Nucleus accumbens (tissue), 56 donors: ENCODE measurements at regions not wholly inside any gene's neighbourhood (a gene's known extent, or its start where the extent isn't known, plus 50 kb on each side); places are given as distances from the start of the nearest gene placed in this dataset.
"Not testable (repeated sequence)": the region's sequence is repeated elsewhere in the genome, so short reads cannot be mapped to it uniquely, and the experiment has no call there.

ENCODE experiments used
- DNase-seq, 56 donors: peaks; one replicate each; lab custom pipeline; 2025; lab: John Stamatoyannopoulos, UW

DNA sequence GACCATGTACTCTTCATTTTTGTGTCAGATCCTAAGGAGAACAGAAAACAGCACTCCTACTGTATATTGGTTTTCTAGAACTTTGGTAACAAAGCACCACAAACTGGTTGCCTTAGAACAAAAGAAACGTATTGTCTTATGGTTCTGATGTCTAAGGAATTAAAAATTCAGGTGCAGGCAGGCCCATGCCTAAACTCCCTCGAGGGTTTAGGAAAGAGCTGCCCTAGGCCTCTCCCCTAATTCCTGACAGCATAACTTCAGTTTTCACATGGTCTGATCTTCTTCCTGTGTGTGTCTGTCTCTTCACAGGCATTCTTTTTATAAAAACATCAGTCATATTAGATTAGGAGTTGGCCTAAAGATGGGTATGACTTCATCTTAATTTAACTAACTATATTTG, 1093.6 kb downstream of the TECRL start:
- no peak for DNase-seq

DNA sequence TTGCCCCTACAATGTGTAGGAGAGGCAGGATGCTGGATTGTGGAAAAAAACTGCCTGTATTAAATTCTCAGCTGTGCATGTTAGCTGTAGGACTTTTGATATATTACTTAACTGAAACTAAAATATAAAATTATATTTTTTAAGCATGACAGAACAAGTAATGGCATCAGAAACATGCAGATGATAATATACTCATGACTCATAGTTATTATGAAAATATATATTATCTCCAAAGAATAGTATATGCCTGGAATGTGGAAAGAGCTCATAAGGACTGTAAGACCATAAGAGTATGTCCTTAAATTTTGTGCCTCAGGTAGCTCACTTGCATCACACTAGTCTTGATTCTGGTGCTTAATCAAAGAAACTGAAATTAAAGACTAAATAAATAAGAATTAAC, 1100.6 kb downstream of the TECRL start:
- no peak for DNase-seq

DNA sequence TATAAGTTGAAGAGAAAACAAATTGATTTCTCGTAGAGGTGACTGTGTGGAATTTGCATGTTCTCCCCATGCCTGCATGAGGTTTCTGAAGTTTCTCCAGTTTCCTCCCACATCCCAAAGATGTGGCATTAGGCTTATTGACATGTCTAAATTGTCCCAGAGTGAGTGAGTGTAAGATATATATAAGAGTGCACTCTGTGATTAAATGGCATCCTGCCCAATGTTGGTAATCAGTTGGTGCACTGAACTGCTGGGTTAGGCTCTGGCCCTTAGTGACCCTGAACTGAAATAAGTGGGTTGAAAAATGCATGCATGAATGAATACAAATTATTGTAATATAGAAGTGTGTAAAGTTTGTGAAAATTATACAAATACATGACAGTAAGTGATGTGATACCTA, 1106.5 kb downstream of the TECRL start:
- no peak for DNase-seq

DNA sequence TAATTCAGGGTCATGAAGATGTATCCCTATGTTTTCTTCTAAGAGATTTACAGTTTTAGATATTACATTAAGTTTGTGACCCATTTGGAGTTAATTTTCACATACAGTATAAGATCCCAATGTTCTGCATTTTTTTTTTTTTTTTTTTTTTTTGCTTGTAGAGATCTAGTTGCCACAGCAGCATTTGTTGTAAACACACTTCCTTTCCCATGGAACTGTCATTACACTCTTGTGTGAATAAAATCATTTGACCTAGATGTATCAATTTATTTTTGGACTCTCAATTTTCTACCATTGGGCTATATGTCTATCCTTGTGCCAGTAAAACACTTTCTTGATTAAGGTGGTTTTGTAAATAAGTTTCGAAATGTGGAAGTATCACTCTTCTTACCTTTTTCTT, 1107.2 kb downstream of the TECRL start:
- DNase-seq, result no peak

DNA sequence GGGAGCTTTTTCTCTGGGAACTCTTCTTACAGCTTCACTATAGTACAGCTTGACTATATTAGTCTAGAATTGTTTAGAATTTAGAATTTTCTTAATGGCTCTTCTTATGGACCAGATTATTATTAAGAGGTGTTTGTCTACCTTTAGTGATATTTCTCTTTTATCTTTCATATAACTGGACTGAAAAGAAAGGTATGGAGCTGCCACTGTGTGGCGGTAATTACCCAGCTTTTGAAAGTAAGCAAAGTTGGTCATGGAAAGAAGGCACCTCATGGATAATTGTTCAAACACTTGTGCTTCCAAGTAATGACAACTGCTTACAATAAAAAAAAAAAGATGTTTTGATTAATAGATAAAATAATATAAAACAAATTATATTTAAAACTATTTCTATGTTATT, 1112.5 kb downstream of the TECRL start:
- no peak for DNase-seq

DNA sequence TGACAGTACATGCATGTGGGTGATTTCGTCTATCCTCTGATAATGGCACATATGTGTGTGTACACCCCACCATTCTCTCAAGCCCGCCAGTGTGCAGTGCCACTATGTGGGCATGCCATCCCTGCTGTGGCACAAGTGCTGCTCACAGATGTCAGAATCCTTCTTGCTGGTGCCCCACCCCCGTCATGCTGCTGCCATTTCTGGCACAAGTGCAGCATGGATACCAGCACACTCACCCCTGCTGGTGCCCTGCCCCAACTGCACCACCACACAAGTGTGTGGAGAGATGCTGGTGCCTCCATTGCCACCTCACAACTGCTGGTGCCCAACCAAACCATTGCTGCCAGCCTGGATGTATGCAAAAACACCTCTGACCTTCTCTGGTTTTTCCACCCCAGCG, 1133.8 kb downstream of the TECRL start:
- no peak for DNase-seq

DNA sequence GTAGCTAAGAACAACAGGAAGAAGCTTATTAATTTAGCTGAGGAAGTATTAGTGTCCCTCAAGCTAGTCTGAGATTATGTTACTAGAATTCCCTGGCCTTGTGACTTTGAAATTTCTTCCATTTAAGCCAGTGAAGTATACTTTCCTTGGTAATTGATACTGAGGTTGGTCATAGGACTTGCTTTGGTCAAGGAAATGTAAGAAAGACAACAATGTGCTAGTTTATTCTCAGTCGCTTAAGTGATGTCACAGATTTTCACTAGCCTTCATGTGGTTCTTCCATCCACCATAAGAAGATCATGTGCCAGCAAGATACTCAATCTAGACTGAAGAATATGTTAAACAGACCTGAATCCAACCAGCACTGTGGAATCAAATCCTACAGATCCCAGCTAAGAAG, 1140.1 kb downstream of the TECRL start:
- DNase-seq, result no peak

DNA sequence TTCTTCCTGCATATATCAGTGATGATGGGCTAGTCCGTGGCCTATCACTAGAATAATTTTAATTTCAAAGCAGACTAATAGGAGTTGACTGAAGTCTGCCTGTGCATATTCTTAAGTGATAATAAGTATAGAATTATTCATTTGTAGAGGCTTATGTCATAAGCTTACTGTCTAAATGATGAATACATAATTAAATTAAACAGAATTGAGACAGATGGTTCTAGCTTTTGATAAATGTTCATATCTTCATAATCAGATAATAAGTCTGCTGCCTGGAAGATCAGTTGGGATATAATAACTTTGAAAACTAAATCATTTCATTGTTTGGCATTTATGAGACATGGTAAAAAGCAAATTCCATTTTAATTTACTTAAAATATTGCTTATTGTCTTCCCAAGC, 1175.6 kb downstream of the TECRL start:
- no peak for DNase-seq

DNA sequence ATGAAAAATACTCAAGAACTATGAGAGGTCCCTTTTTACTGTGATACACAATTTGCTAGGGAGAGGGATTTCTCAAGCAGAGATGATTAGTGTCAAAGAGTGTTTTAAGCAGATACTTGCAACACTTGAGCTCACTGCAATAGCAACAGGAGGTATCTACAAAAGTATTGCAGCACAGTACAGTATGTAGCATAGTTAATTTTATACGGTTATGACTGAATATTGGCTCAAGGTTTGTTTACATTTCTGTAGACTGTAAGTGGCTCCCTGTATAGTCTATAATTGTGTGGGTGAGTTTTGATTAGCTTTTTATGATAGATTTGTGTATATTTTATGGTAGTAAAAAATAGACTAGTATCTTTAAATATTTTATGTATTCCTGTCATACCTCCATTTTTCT, 1177.2 kb downstream of the TECRL start:
- no peak for DNase-seq

DNA sequence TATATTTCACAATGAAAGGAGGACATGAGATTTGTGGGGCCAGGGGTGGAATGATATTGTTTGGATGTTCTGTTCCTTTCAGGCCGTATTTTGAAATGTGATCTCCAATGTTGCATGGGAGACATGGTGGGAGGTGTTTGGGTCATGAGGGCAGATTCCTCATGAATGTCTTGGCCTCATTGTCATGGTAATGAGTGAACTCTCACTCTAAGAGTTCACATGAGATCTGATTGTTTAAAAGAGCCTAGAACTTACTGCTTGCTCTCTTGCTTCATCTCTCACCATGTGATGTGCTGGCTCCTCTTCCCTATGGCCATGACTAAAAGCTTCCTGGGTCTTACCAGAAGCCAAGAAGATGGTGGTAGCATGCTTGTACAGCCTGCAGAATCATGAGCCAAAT, 1183.0 kb downstream of the TECRL start:
- DNase-seq, result no peak

DNA sequence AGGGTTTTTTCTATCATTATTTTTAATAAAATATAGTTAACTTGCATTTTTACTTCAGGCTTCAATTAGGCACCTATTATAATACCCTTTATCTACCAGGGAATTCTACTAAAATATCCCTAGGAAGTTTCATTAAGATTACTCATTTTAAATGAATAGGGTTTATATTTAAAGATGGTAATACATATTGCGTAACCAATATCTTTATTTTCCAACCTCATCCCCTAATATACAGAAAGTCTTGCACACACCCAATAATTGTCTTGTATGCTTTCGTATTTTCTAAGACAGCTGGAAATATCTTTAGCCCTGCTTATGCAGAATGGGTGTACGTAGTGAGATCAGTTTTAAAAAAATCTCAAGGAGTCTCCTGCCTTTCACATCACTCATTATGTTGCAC, 1186.8 kb downstream of the TECRL start:
- no peak for DNase-seq

DNA sequence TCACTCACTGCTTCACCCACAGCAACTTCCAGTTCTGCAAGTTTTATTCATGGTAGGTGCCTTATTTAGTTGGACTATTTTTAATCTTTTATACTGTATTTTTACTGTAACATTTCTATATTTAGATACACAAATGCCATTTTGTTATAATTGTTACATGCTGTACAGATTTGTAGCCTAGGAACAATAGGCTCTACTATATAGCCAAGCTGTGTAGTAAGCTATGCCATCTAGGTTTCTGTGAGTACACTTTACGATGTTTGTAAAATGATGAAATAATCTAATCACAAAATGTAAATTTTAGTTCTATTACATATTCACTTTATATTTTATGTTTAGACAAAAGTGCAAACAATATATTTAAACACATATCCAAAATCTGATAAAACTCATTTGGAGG, 1187.8 kb downstream of the TECRL start:
- no peak for DNase-seq

DNA sequence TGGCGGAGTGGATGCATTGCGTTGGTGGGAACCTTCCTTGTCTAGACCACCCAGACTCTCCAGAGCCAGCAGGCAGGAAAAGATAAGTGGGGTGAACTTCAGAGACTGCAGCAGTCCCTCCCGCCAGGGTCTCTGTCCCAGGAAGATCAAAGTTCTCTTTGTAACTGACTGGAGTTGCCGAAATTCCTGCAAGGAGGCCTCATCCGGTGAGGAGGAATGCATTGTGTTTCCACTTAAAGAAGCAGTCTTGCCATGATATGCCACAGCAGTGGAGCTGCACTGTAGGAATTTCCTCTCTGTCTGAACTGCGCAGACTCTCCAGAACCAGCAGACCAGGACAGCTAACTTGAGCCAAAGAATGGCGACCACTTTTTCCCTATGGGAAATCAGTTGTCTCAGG, 1190.4 kb downstream of the TECRL start:
- no peak for DNase-seq

DNA sequence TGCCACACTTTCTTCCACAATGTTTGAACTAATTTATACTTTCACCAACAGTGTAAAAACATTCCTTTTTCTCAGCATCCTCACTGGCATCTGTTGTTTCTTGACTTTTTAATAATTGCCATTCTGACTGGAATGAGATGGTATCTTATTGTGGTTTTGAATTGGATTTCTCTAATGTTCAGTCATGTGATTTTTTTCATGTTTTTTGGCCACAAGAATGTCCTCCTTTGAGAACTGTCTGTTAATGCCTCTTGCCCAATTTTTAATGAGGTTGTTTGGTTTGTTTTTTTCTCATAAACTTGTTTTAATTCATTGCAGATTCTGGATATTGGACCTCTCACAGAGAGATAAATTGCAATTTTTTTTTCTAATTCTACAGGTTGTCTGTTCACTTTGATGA, 1195.2 kb downstream of the TECRL start:
- no peak for DNase-seq

DNA sequence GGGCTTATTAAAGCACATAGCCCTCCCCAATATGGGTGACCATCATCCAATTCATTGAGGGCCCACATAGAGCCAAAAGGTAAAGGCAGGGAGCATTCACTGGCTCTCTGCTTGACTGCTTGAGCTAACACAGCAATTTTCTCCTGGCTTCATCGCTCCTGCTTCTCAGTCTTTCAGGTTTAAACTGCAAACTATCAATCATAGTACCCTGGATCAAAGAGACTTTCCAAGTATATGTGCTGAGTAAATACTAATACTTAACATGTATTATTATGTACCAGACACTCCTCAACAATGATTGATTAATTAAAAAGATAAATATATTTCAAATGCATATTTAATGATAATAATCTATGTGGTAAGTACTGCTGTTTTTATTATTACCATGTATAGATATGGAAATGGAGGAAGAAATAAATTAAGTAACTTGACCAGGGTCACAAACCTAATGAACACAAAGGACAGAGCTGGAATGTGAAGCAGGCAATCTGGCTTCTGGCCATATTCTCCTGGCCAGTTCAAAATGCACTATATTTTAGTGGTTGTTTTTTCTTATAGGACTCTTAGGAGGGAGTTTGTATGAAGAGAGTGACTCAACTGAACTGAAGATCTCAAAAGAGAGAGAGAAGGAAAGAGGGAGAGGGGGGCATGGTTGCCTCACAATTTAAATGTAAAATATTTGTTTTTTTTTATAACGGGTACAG, 1197.3 kb downstream of the TECRL start:
- no peak for DNase-seq

DNA sequence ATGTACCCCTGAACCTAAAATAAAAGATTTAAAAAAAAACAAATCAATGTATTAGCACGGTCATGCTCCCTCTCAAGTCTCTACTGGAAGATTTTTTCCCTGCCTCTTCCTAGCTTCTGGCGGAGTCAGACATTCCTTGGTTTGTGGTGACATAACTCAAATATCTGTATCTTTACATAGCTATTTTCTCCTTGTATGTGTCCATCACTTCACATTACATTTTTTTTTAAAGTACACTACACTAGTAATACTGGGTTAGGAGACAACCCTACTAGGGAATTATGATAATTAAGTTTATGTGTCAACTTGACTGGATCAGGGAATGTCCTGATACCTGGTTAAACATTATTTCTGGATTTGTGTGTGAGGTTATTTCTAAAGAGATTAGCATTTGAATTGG, 1197.9 kb downstream of the TECRL start:
- no peak for DNase-seq

DNA sequence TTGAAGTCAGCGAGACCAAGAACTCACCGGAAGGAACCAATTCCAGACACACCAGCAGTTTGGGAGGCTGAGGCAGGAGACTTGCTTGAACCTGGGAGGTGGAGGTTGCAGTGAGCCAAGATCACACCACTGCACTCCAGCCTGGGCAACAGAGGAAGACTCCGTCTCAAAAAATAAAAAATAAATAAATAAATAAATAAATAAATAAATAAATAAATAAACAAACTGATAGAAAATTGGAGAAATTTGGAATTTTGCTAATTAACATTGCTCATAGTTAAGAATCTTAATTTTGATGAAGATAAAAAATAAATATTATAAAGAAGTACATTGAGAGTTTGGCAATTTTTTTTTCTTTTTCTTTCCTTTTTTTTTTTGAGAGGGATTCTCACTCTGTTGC, 1216.2 kb downstream of the TECRL start:
- DNase-seq, result not testable (repeated sequence)

DNA sequence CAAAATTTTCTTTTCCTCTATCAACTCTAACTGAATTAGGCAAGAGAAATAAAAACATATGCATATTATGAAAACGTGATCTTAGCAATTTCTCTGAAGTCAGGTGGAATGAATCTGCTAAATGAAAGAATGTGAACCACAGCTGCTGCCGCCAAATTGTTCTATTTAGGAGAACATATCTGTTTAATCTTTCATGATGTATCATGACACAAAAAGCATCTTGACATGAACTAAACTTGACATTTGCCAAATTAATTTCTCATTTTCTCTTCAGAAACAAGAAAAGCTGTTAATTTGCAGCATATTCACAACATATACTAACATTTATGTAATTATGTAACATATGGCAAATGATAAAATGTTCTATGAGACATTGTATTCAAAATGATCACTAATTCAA, 1237.9 kb downstream of the TECRL start:
- DNase-seq, result no peak

DNA sequence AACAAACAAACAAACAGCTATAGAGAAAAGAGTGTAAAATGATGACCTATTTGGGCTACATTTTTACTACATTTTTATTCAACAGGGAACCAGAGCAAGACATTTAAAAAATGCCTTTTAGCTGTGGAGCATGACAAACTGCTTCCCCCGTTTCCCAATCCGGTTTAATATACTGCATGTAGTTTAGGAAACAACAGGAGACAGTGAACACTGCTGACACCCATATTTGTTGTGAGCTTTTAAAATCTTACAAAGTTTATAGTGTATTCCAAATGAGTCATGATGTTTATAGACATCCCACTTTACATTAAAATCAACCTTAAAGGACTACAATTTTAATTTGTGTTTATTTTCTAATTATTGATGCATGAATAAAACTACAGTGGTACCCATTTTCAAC, 1238.3 kb downstream of the TECRL start:
- no peak for DNase-seq

DNA sequence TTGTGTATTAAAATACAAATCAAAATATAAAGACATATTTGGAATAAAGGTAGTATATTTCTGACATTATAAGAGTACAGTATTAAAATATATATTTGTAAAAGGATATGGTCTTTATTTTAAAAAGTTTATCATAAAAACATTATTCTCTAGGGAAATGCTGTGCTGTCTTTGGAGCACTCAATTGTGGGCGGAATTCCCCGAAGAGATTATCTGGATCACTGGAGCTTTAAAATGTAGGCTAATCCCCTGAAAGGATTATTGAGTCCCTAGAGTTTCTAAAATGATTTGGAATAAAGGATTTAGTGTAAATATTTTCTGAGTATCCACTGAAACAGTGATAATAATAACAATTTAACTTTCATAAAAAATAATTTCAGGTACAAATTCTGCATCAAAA, 1239.4 kb downstream of the TECRL start:
- DNase-seq, result no peak

DNA sequence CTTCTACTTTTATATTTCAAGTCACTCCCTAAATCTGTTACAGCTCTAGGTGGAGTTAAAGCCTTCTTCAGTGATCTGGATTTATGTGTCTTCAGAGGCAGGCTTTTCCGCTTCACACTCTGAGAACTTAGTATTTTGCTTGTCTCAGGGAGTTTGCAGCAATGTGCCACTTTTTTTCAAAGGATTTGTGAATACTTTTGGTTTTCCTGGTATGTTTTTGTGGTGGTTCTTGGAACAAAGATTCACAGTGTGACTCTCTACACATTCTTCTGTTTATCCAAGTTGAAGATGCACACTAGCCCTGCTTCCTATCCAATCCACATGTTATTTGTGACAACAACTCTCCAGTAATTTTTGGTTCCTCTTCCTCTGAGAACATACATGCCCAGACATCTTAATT, 1253.7 kb downstream of the TECRL start:
- DNase-seq, result no peak

DNA sequence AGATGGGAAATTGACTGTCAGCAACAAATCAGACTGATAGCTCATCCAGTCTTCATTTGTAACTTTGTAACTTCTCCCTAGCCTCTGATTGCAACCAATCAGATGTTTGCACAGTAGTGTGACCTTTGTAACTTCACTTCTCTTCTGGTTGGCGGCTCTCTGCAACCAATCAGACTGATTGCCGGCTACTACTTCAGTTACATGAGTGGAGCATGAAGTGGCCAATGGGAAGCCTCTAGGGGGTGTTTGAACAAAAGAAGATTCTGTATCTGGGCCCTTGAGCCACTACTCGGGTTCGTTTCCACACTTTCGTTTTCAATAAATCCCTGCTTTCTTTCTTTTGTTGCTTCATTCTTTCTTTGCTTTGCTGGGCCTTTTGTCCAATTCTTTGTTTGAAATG, 1285.8 kb downstream of the TECRL start:
- no peak for DNase-seq

DNA sequence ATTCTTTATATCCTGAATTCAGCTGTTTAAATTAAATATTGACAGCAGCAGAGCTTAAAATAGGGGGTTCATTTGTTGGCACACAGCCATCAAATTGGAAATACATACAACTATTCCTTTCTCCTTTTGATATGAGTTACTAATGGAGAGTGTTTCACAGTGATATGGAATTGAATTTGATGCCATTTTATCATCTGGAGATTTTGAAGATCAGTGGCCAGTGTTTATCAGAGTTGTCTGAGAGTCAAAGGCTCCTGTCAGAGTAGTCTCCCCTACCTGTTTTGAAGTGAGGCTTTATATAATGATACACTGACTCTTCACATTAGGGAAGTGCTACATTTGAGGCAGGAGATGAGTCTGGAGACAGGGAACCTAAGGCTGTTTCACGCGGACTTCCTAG, 1286.3 kb downstream of the TECRL start:
- DNase-seq, result no peak
